MM.1S (cell line): ENCODE measurements at regions not wholly inside any gene's neighbourhood (a gene's known extent, or its start where the extent isn't known, plus 50 kb on each side); places are given as distances from the start of the nearest gene placed in this dataset.

ENCODE experiments used
- DNase-seq: peaks from one replicate; pipeline ENCODE4 v3.0.0-alpha.2; 2015
- H2AFZ ChIP-seq: fragments of 300-600 bp; sonication (generic); 2 replicates; pipeline ENCODE4 v1.6.0; 2016; ENCODE audit warnings: antibody characterized with exemption, low read length
- H3F3A ChIP-seq: fragments of 300-600 bp; sonication (generic); 2 replicates; pipeline ENCODE4 v1.6.1; 2016; ENCODE audit warnings: mild to moderate bottlenecking, antibody characterized with exemption, low read length, moderate library complexity, mixed read lengths; ENCODE audit not compliant: insufficient read depth
- H3K27ac ChIP-seq: fragments of 300-600 bp; sonication (generic); 2 replicates; pipeline ENCODE4 v1.5.1; 2016; ENCODE audit warnings: mild to moderate bottlenecking, low read length
- H3K27me3 ChIP-seq: fragments of 300-600 bp; sonication (generic); replicated peaks from 2 replicates; pipeline ENCODE4 v1.6.0; 2016; ENCODE audit warnings: low read length; ENCODE audit not compliant: insufficient read depth
- H3K36me3 ChIP-seq: fragments of 300-600 bp; sonication (generic); replicated peaks from 2 replicates; pipeline ENCODE4 v1.6.1; 2016; ENCODE audit warnings: mild to moderate bottlenecking, low read length, mixed read lengths; ENCODE audit not compliant: insufficient read depth
- H3K4me1 ChIP-seq: fragments of 300-600 bp; sonication (generic); 2 replicates; pipeline ENCODE4 v1.6.1; 2016; ENCODE audit warnings: low read length, mixed read lengths
- H3K4me2 ChIP-seq: fragments of 300-600 bp; sonication (generic); 2 replicates; pipeline ENCODE4 v1.6.0; 2016; ENCODE audit warnings: low read depth, low read length
- H3K4me3 ChIP-seq: fragments of 300-600 bp; sonication (generic); 2 replicates; pipeline ENCODE4 v1.5.1; 2016; ENCODE audit warnings: low read length, mixed read lengths
- H3K79me2 ChIP-seq: fragments of 300-600 bp; sonication (generic); 2 replicates; pipeline ENCODE4 v1.6.1; 2016; ENCODE audit warnings: mixed run types, low read length, mixed read lengths
- H3K9ac ChIP-seq: fragments of 300-600 bp; sonication (generic); 2 replicates; pipeline ENCODE4 v1.6.1; 2016; ENCODE audit warnings: low read length, mixed read lengths
- H3K9me2 ChIP-seq: fragments of 300-600 bp; sonication (generic); replicated peaks from 2 replicates; pipeline ENCODE4 v1.6.1; 2016; ENCODE audit warnings: mild to moderate bottlenecking, low read length, mixed read lengths; ENCODE audit not compliant: insufficient read depth
- H3K9me3 ChIP-seq: fragments of 300-600 bp; sonication (generic); replicated peaks from 2 replicates; pipeline ENCODE4 v1.6.1; 2016; ENCODE audit warnings: mild to moderate bottlenecking, low read length, mixed read lengths; ENCODE audit not compliant: insufficient read depth
- H4K20me1 ChIP-seq: fragments of 300-600 bp; sonication (generic); 2 replicates; pipeline ENCODE4 v1.6.1; 2016; ENCODE audit warnings: mild to moderate bottlenecking, low read length, moderate library complexity, mixed read lengths; ENCODE audit not compliant: insufficient read depth
- CTCF ChIP-seq: fragments of 300-600 bp; sonication (generic); IDR thresholded peaks from 2 replicates; pipeline ENCODE4 v1.5.1; 2016; ENCODE audit warnings: antibody characterized with exemption, low read length, mixed read lengths
- EZH2 ChIP-seq: fragments of 300-600 bp; sonication (generic); optimal IDR thresholded peaks from 2 replicates; pipeline ENCODE3; 2017; ENCODE audit warnings: low read depth, mild to moderate bottlenecking, antibody characterized with exemption, low read length, mixed read lengths
- EZH2phosphoT487 ChIP-seq: fragments of 300-600 bp; sonication (generic); IDR thresholded peaks from 2 replicates; pipeline ENCODE4 v1.6.1; 2018; ENCODE audit warnings: antibody characterized with exemption, low read length

GRCh38 chr3:64349551-64349950 is 124.3 kb upstream of the PRICKLE2 start:
- no peak for DNase-seq
- no peaks in the 10 kb centered on the region for H3K9me2 ChIP-seq
- H3K79me2 ChIP-seq, result no peaks in the 10 kb centered on the region
- H3K9ac ChIP-seq, result no peak overlapping the region
- H3K9me3 ChIP-seq, result no peaks in the 10 kb centered on the region
- no peak overlapping the region for H3K4me3 ChIP-seq
- 0 out of 2 replicates have a peak, but pooled peaks cover 9% of the 10 kb centered on the region for H3F3A ChIP-seq
- no peak for TF ChIP-seq EZH2phosphoT487
- TF ChIP-seq EZH2, result no peak
- TF ChIP-seq CTCF, result no peak
- H3K36me3 ChIP-seq, result no peaks in the 10 kb centered on the region
- H3K27me3 ChIP-seq, result no peaks in the 10 kb centered on the region
- H3K4me2 ChIP-seq, result no peak overlapping the region
- H2AFZ ChIP-seq, result no peak overlapping the region
- peaks cover 26% of the 10 kb centered on the region for H3K4me1 ChIP-seq
- H4K20me1 ChIP-seq, result no peaks in the 10 kb centered on the region
- no peak overlapping the region for H3K27ac ChIP-seq

GRCh38 chr3:64345371-64345770 is 120.1 kb upstream of the PRICKLE2 start:
- H3K27ac ChIP-seq, result no peak overlapping the region
- no peaks in the 10 kb centered on the region for H3K27me3 ChIP-seq
- no peak for TF ChIP-seq EZH2
- no peak for TF ChIP-seq EZH2phosphoT487
- no peak for TF ChIP-seq CTCF
- no peak overlapping the region for H2AFZ ChIP-seq
- no peaks in the 10 kb centered on the region for H3F3A ChIP-seq
- no peak overlapping the region for H3K9ac ChIP-seq
- H3K9me3 ChIP-seq, result no peaks in the 10 kb centered on the region
- H3K79me2 ChIP-seq, result no peaks in the 10 kb centered on the region
- H3K9me2 ChIP-seq, result no peaks in the 10 kb centered on the region
- H4K20me1 ChIP-seq, result no peaks in the 10 kb centered on the region
- no peak overlapping the region for H3K4me3 ChIP-seq
- DNase-seq, result no peak
- no peaks in the 10 kb centered on the region for H3K36me3 ChIP-seq
- H3K4me1 ChIP-seq, result no peaks in the 10 kb centered on the region
- no peak overlapping the region for H3K4me2 ChIP-seq

GRCh38 chr3:64344721-64345207 is 119.5 kb upstream of the PRICKLE2 start:
- H3K9ac ChIP-seq, result no peak overlapping the region
- H3K4me2 ChIP-seq, result no peak overlapping the region
- no peaks in the 10 kb centered on the region for H3K4me1 ChIP-seq
- H4K20me1 ChIP-seq, result no peaks in the 10 kb centered on the region
- no peak for TF ChIP-seq EZH2phosphoT487
- no peak for TF ChIP-seq EZH2
- TF ChIP-seq CTCF, result no peak
- no peaks in the 10 kb centered on the region for H3K27me3 ChIP-seq
- no peaks in the 10 kb centered on the region for H3K9me2 ChIP-seq
- no peak for DNase-seq
- H3F3A ChIP-seq, result no peaks in the 10 kb centered on the region
- no peaks in the 10 kb centered on the region for H3K36me3 ChIP-seq
- H3K9me3 ChIP-seq, result no peaks in the 10 kb centered on the region
- H3K27ac ChIP-seq, result no peak overlapping the region
- H3K4me3 ChIP-seq, result no peak overlapping the region
- no peak overlapping the region for H2AFZ ChIP-seq
- no peaks in the 10 kb centered on the region for H3K79me2 ChIP-seq
